Colonic mucosa (tissue), 4 donors: ENCODE measurements at regions not wholly inside any gene's neighbourhood (a gene's known extent, or its start where the extent isn't known, plus 50 kb on each side); places are given as distances from the start of the nearest gene placed in this dataset.

Source experiments
- DNase-seq: peaks from one replicate; pipeline ENCODE4 v3.0.0-alpha.2; 2020
- H3K27ac ChIP-seq: fragments of 200-600 bp; one replicate; pipeline ENCODE4 v1.8.0; 2021
- H3K27me3 ChIP-seq: fragments of 200-600 bp; one replicate; pipeline ENCODE4 v1.8.0; 2021
- H3K36me3 ChIP-seq: fragments of 200-600 bp; one replicate; pipeline ENCODE4 v1.8.0; 2021
- H3K4me1 ChIP-seq: fragments of 200-600 bp; one replicate; pipeline ENCODE4 v1.8.0; 2021; ENCODE audit warnings: mild to moderate bottlenecking
- H3K4me3 ChIP-seq: fragments of 200-600 bp; one replicate; pipeline ENCODE4 v1.8.0; 2021
- H3K9ac ChIP-seq, 2 donors: one replicate each; pipeline ENCODE4 v1.7.0; 2013; ENCODE audit warnings: control low read depth in 2 of 2, low read depth in 2 of 2, low read length in 2 of 2
- H3K9me3 ChIP-seq: fragments of 200-600 bp; one replicate; pipeline ENCODE4 v1.8.0; 2021
- intact Hi-C: fragments of 100-400 bp; cut with DNase I; formaldehyde crosslinking; loops from one replicate; pipeline ENCODE4 v1.14.1; 2022
- TF ChIP-seq, protein P1 (sequence below): fragments of 200-600 bp; IDR thresholded peaks from one replicate; pipeline ENCODE4 v1.8.0; 2022; ENCODE audit warnings: antibody characterized with exemption, mild to moderate bottlenecking
- donor health status: healthy.
- donor health status: DM: no; HTN: no; CAD: no.
- donor health status: DM: no; HTN: no; CAD: no.

DNA sequence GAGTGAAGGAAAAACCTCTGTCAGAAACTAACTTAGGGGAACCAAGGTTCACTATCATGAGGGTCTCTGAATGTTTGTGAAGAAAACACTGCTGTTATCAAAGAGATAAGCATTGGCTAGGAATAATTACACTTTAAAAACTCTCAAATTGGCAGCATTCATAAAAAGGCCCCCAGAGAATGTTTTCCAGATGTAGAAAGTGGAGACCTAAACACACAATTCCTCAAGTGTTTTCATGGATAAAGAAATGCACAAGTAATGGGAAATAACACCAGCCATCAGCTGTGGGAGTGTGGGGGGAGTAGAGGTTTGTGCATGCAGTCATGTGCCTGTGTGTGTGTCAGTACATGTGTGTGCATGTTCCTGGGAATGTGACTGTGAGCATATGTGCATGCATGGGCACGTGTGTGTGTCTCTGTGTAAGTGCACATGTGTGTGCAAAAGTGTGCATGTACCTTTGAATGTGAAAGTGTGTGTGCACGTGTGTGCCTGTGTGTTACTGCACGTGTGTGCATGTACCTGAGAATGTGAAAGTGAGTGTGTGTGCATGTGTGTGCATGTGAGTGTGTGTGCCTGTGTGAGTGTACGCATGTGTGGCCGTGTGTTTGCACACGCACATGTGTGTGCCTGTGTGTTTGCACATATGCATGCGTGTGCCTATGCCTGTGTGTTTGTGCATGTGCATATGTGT, 854.3 kb upstream of the SALL3 start:
- H3K27me3 ChIP-seq, result no peaks in the 10 kb centered on the region
- intact Hi-C loops, result no loop called here
- H3K36me3 ChIP-seq, result no peaks in the 10 kb centered on the region
- no peak overlapping the region for H3K27ac ChIP-seq
- TF ChIP-seq, protein P1, sequence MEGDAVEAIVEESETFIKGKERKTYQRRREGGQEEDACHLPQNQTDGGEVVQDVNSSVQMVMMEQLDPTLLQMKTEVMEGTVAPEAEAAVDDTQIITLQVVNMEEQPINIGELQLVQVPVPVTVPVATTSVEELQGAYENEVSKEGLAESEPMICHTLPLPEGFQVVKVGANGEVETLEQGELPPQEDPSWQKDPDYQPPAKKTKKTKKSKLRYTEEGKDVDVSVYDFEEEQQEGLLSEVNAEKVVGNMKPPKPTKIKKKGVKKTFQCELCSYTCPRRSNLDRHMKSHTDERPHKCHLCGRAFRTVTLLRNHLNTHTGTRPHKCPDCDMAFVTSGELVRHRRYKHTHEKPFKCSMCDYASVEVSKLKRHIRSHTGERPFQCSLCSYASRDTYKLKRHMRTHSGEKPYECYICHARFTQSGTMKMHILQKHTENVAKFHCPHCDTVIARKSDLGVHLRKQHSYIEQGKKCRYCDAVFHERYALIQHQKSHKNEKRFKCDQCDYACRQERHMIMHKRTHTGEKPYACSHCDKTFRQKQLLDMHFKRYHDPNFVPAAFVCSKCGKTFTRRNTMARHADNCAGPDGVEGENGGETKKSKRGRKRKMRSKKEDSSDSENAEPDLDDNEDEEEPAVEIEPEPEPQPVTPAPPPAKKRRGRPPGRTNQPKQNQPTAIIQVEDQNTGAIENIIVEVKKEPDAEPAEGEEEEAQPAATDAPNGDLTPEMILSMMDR, result no peak
- DNase-seq, result no peak
- H3K9ac ChIP-seq, result no peak overlapping the region
- H3K9me3 ChIP-seq, result no peaks in the 10 kb centered on the region
- no peaks in the 10 kb centered on the region for H3K4me1 ChIP-seq
- no peak overlapping the region for H3K4me3 ChIP-seq

DNA sequence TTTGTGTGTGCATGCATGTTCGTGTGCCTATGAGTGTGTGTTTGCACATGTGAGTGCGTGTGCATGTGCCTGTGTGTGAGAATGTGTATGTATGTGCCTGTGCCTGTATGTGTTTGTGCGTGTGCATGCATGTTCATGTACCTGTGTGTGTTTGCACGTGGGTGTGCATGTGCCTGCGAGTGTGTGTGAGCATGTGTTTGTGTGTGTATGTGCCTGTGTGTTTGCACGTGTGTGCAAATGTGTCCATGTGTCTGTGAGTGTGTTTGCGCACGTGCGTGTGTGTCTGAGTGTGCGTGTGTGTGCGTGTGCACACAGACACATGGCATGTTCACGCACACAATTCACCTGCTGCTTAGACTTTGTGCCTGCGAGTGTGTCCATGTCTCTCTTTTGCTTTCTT, 853.5 kb upstream of the SALL3 start:
- Histone ChIP-seq H3K9me3 (no peaks in the 10 kb centered on the region), H3K27ac (no peak overlapping the region), H3K4me3 (no peak overlapping the region), H3K9ac (no peak overlapping the region), H3K27me3 (no peaks in the 10 kb centered on the region), H3K4me1 (no peaks in the 10 kb centered on the region), H3K36me3 (no peaks in the 10 kb centered on the region)
- DNase-seq, result no peak
- TF ChIP-seq, protein P1, result no peak
- intact Hi-C loops, result no loop called here

DNA sequence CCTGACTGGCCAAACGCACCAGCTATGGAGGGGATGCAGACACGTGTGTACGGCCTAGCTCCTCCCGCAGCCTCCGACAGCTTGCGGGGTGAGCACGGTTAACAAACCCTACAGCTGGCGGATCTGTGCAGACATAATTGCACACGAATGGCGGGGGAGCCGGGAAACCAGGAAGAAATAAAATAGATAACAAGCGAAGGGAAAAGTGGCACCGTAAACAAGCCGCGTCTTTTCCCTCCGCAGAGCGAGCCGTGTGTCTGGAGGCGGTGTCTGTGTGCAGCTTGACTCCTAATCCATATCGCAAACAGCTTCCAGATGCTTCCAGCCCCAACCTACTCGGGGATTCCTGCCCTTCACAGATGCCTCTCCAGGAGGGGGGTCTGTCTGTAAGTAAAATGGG, 853.1 kb upstream of the SALL3 start:
- intact Hi-C loops, result no loop called here
- Histone ChIP-seq H3K27ac (no peak overlapping the region), H3K9ac (no peak overlapping the region), H3K4me3 (no peak overlapping the region), H3K36me3 (no peaks in the 10 kb centered on the region), H3K27me3 (no peaks in the 10 kb centered on the region), H3K4me1 (no peaks in the 10 kb centered on the region), H3K9me3 (no peaks in the 10 kb centered on the region)
- no peak for DNase-seq
- TF ChIP-seq, protein P1, result no peak

- H3K9ac ChIP-seq, result no peak overlapping the region
- H3K27ac ChIP-seq, result no peak overlapping the region
- H3K9me3 ChIP-seq, result no peaks in the 10 kb centered on the region
- H3K4me1 ChIP-seq, result no peaks in the 10 kb centered on the region
- H3K36me3 ChIP-seq, result no peaks in the 10 kb centered on the region
- TF ChIP-seq, protein P1, result no peak
- DNase-seq, result no peak
- intact Hi-C loops, result no loop called here
- H3K27me3 ChIP-seq, result no peaks in the 10 kb centered on the region
- H3K4me3 ChIP-seq, result no peak overlapping the region
Observed at GRCh38 chr18:78127041-78127440, 852.6 kb upstream of the SALL3 start.

- Histone ChIP-seq H3K9ac (no peak overlapping the region), H3K9me3 (no peaks in the 10 kb centered on the region), H3K36me3 (no peaks in the 10 kb centered on the region), H3K4me1 (no peaks in the 10 kb centered on the region), H3K27ac (no peak overlapping the region), H3K27me3 (no peaks in the 10 kb centered on the region), H3K4me3 (no peak overlapping the region)
- no peak for DNase-seq
- TF ChIP-seq, protein P1, result no peak
- intact Hi-C loops, result no loop called here
Observed at GRCh38 chr18:78128004-78128403, 851.6 kb upstream of the SALL3 start.
